ENCODE measurements at regions not wholly inside any gene's neighbourhood (a gene's known extent, or its start where the extent isn't known, plus 50 kb on each side); places are given as distances from the start of the nearest gene placed in this dataset.

GRCh38 chr2:193988784-193989183, 1668.2 kb upstream of the SLC39A10 start:
- DNase-seq (ENCODE audit: insufficient read length, low spot score) (no peak), FAIRE-seq (no peak)

GRCh38 chr2:193985272-193985671, 1671.8 kb upstream of the SLC39A10 start:
- DNase-seq (ENCODE audit: insufficient read length, low spot score) = no peak
- FAIRE-seq = no peak

DNA sequence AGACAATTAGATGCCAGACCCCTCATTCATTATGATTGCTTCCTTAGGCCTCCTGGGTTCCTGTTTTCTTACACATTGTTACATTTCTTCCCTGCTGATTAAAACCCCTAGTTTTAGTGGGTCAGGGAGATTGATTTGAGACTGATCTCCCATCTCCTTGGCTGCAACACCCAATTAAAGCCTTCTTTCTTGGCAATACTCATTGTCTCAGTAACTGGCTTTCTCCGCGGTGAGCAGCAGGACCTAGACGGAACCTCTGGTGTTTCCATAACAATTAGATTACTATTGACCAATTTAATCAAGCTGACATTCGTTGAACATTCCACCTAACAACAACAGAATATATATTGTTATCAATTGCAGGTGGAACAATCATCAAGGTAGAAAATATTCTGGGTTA, 1676.4 kb upstream of the SLC39A10 start:
- no peak for FAIRE-seq
- DNase-seq (ENCODE audit: insufficient read length, low spot score) = no peak

DNA sequence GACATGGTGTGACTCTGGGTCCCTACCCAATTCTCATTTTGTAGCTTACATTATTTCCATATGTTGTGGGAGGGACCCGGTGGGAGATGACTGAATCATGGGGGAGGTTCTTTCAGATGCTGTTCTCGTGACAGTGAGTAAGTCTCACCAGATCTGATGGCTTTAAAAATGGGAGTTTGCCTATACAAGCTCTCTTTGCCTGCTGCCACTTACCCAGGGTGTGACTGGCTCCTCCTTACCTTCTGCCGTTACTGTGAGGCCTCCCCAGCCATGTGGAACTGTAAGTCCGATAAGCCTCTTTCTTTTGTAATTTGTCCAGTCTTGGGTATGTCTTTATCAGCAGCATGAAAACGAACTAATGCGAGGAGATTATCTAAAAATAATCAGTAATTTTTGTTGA, 1683.2 kb upstream of the SLC39A10 start:
- FAIRE-seq (no peak), DNase-seq (ENCODE audit: insufficient read length, low spot score) (no peak)

- DNase-seq (ENCODE audit: insufficient read length, low spot score) (no peak), FAIRE-seq (no peak)
These were observed 1690.4 kb upstream of the SLC39A10 start for GRCh38 chr2:193966590-193966989.

DNA sequence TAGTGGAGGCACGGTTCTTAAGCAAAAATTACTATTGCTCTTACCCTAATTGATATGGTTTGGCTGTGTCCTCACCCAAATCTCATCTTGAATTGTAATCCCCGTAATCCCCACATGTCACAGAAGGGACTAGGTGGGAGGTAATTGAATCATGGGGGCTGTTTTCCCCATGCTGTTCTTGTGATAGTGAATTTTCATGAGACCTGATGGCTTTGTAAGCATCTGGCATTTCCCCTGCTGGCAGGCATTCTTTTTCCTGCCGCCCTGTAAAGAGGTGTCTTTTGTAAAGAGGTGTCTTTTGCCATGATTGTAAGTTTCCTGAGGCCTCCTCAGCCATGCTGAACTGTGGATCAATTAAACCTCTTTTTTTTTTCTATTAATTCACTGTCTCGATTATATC, 1691.8 kb upstream of the SLC39A10 start:
- FAIRE-seq (no peak), DNase-seq (ENCODE audit: insufficient read length, low spot score) (no peak)

DNA sequence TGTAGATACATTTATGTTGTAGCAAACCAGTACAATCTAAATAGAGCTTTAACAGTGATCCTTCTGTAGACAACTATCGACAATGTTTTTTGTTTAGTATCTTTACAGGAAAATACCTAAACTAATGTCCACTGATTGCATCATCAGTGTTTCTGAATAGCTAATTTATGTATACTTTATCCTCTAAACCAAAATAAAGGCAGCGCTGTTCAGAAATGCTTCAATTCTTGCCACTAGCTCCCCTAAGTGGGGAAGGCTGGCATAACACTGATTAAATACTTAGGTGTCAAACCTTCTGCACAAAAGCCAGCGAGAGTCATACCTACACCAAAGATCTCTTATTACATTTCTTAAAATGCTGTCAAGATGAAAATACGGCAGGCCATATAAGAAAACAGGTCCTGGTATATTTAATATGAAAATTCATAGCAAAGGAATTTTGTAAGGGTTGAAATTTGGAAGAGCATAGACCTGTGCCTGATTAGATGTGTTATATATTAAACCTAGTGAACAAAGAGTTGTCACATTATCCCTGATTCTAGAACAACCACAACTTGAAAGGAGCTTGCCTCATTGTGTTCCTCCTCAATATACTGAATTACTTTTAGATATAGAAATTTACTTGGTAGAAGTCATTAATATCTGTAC, 1693.4 kb upstream of the SLC39A10 start:
- FAIRE-seq (no peak), DNase-seq (ENCODE audit: insufficient read length, low spot score) (no peak)

DNA sequence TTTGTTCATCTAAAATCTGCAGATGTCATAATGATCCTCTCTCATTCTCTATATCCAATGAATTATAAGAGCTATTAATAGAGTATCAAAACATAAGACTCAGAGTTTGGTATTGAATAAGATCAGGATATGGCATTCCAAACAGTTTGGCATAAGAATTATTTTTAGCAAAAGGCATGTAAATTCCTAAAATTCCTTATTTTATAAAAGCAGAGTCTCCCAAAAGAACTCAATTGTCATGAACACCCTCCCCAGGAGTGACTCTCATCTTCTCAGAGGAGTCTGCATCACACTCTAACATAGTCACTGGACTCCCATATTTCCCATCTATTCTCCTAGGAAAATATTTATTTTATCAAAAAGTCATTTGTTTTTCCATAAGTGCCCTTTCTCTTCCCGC, 1710.2 kb upstream of the SLC39A10 start:
- FAIRE-seq = no peak
- no peak for DNase-seq (ENCODE audit: insufficient read length, low spot score)

- DNase-seq (ENCODE audit: insufficient read length, low spot score) = no peak
These were observed 1713.5 kb upstream of the SLC39A10 start for GRCh38 chr2:193943406-193943960.

DNA sequence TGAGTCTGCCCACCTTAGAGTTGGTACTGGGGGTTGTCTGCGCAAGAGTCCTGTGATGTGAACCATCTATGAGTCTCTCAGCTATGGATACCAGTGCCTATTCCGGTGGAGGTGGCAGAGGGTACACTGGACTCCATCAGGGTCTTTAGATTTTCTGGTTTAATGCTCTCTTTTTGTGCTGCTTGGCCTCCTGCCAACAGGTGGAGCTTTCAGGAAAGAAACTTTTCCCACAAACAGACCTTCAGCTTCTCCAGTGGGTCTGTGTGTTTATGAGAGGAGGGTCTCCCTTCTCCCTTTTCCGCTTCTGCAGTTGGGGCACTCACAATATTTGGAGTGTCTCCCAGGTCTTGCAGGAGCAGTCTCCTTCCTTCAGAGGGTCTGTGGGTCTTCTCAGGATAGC, 1721.9 kb upstream of the SLC39A10 start:
- no peak for FAIRE-seq
- no peak for DNase-seq (ENCODE audit: insufficient read length, low spot score)

More at GRCh38 chr2:193943406-193943960, 1713.5 kb upstream of the SLC39A10 start:
- FAIRE-seq = no peak

DNA sequence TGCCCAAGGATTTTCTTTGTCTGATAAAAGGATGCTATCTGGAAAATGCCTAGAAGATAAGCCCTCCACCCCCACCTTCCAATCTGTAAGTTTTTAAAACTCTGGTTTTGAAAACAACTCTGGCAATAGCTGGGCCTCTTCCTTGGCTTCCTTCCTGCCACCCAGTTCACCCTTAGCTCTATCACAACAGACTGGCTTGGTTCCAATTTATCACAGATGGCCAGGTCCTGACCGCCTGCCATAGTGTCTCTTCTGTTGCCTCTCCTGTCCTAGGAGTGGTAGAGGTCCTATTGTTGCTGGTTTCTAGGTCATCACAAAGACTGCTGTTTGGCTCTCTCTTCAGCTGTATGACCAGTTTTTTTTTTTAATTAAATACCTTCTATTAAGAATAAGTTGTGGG, 1727.9 kb upstream of the SLC39A10 start:
- DNase-seq (ENCODE audit: insufficient read length, low spot score) (no peak), FAIRE-seq (no peak)

DNA sequence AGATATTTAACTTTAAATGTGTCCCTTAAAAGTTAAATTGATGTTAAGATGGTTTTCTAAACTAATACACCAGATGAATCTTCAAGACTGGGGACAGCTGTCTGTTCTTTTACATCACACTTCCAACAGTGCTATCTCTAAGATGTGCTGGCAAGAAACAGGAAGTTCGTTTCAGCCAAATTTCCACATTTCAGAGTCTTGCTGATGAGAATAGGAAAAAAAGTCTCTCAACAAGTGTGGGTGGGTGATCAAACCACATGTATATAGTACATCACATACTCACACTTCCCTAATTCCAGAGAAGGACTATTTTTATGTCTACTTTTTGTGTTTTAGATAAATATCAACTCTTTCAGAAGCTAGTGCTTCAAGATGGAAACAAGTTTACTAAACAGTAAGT, 1712.8 kb upstream of the TMEFF2 start:
- DNase-seq (ENCODE audit: insufficient read length, low spot score) = no peak
- FAIRE-seq = no peak

DNA sequence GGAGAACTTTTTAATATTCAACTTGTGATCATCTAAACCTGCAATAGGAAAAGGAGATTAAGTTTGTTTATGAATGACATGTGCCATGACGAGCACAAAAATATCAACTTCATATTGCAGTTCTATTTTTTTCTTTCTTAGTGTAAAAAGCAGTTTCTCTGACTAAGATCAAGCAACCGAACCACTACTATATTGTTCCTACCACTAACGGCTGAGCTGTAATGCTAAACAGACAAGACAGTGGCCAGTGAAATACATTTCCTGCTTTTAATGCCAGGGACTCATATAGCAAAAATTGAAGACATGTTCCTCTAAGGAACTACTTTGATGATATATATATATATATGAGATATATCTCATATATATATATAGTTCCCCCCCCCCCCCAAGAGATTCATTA, 1705.6 kb upstream of the TMEFF2 start:
- FAIRE-seq = no peak
- DNase-seq (ENCODE audit: insufficient read length, low spot score) = no peak

DNA sequence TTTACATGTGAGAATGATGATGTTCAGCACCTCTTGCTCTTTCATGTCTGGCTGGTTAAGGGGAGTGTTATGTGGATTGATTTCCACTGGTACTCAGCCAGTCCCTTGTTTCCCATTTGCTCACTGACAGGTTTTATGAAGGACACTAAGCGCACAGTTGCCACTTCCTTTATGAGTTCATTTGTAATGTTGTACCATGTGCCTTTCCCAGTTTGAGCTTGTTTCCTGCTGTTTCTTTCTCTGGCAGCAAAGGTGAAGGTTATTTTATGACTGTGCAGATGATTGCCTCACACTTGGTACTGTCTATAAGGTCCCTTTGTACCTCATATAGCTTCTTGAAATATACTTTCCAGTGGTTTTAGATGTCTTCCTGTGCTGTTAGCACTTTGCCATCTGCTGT, 1700.5 kb upstream of the TMEFF2 start:
- DNase-seq (ENCODE audit: insufficient read length, low spot score) (no peak), FAIRE-seq (no peak)

DNA sequence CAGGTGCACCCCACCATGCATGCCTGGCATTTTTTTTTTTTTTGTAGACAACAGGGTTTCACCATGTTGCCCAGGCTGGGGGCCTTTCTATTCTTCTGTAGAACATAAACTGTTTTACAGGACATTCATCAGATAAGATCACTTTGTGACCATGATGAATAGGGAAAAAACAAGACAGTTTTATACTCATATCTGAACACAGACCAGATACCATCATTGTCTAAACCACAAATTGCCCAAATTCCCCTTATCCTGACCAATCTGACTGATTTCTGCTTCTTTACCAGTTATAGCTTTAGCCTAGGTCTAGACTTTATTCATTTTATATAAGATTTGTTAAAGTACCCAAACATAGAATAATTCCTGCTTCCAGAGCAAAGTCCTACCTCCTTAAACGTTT, 1699.3 kb upstream of the TMEFF2 start:
- FAIRE-seq (no peak), DNase-seq (ENCODE audit: insufficient read length, low spot score) (no peak)

GRCh38 chr2:193891023-193891422, 1696.3 kb upstream of the TMEFF2 start:
- FAIRE-seq = no peak

DNA sequence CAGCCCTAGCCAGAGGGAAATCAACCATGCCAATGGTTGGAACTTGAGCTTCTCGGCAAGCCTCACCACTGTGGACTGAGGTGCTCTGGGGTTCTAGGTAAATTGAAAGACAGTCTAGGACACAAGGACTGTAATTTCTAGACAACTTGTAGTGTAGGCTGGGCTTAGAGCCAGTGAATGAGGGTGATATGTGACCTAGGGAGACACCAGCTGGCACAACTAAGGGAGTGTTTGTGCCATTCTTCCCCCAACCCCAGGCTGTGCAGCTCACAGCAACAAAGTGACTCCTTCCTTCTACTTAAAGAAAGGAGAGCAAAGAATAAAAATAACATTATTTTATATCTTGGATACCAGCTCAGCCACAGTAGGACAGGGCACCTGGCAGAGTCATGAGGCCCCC, 1690.7 kb upstream of the TMEFF2 start:
- FAIRE-seq (no peak), DNase-seq (ENCODE audit: insufficient read length, low spot score) (no peak)

More at GRCh38 chr2:193891023-193891422, 1696.3 kb upstream of the TMEFF2 start:
- DNase-seq (ENCODE audit: insufficient read length, low spot score) = no peak

DNA sequence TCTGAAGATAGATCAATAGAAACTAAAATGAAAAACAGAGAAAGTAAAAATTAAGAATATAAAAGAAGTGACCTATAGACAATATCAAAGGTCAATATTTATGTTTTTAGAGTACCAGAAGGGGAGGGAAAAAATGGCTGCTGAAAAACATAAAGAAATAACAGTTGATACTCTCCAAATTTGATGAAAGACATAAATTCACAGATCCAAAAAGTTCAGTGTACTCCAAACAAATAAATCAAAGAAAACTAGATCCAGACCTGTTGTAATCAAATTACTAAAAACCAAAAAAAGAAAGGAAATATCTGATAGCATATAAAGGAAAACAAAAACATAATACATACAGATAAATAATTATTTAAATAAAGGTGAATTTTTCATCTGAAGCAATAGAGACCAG, 1689.1 kb upstream of the TMEFF2 start:
- DNase-seq (ENCODE audit: insufficient read length, low spot score) (no peak), FAIRE-seq (no peak)

GRCh38 chr2:193876980-193877379, 1682.2 kb upstream of the TMEFF2 start:
- DNase-seq (ENCODE audit: insufficient read length, low spot score) = no peak
- no peak for FAIRE-seq

GRCh38 chr2:193869564-193869963, 1674.8 kb upstream of the TMEFF2 start:
- FAIRE-seq = no peak

GRCh38 chr2:193868833-193869232, 1674.1 kb upstream of the TMEFF2 start:
- FAIRE-seq = no peak
- DNase-seq (ENCODE audit: insufficient read length, low spot score) = no peak

More at GRCh38 chr2:193869564-193869963, 1674.8 kb upstream of the TMEFF2 start:
- DNase-seq (ENCODE audit: insufficient read length, low spot score) = no peak

DNA sequence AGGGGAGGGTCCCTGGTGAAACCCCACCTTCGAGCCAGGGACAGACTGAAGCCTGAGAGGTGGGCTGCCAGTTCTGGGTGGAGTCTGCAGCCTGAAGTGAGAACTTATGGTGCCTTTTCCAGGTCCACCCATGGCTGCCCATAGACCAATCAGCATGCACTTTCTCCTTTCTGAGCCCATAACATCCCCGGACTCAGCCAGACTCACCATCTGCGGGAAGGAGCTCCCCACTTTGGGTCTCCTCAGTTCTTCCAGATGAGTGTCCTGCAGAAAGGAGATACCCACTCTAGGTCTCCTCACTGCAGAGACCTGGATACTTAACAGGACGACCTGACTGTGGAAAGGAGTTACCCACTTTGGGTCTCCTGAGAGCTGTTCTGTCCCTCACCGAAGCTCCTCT, 1673.4 kb upstream of the TMEFF2 start:
- FAIRE-seq (no peak), DNase-seq (ENCODE audit: insufficient read length, low spot score) (no peak)

- DNase-seq (ENCODE audit: insufficient read length, low spot score) (no peak), FAIRE-seq (no peak)
These were observed 1672.7 kb upstream of the TMEFF2 start for GRCh38 chr2:193867454-193867853.
